ENCODE measurements at regions not wholly inside any gene's neighbourhood (a gene's known extent, or its start where the extent isn't known, plus 50 kb on each side); places are given as distances from the start of the nearest gene placed in this dataset.

GRCh38 chr7:156549636-156550035, 90.9 kb upstream of the RNF32 start:
- no peak for DNase-seq (ENCODE audit: extremely low read depth, low read depth)

GRCh38 chr7:156547884-156548561, 92.6 kb upstream of the RNF32 start:
- no peak for DNase-seq (ENCODE audit: extremely low read depth, low read depth)

GRCh38 chr7:156545979-156546378, 94.6 kb upstream of the RNF32 start:
- no peak for DNase-seq (ENCODE audit: extremely low read depth, low read depth)

DNA sequence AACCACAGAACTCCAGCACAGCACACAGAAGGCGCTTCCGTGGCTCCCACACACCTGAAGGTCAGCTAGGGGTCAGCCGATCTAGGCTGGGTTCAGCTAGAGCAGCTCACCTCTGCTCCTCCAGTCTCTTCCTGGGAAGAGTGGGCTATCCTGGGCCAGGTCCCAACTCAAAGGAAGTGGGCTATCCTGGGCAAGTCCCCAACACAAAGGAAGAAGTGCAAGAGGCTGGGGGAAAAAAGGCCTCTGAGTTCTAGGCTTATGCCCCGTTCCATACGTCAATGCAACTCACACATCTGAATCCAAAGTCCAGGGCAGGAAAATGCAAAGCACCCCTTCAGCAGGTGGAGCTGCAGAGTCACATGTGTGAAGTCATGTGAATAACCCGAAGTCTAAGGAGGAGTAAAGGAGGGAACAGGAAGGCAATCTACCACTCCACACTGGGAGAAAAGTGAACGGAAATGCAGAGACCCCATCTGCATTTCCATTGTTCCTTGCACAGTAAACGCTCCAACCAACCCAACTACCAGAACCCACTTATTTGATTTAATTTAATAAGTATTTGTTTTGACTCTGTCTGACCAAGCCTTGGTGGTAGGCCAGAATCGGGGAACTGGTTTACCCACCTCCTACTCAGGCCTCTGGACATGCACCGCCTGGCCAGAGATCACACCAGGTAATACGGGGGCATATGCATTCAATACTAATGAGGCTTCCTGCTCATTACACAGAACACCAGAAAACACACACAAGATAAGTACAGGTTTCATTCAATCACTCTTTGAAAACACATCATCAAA, 95.5 kb upstream of the RNF32 start:
- DNase-seq (ENCODE audit: extremely low read depth, low read depth): no peak

DNA sequence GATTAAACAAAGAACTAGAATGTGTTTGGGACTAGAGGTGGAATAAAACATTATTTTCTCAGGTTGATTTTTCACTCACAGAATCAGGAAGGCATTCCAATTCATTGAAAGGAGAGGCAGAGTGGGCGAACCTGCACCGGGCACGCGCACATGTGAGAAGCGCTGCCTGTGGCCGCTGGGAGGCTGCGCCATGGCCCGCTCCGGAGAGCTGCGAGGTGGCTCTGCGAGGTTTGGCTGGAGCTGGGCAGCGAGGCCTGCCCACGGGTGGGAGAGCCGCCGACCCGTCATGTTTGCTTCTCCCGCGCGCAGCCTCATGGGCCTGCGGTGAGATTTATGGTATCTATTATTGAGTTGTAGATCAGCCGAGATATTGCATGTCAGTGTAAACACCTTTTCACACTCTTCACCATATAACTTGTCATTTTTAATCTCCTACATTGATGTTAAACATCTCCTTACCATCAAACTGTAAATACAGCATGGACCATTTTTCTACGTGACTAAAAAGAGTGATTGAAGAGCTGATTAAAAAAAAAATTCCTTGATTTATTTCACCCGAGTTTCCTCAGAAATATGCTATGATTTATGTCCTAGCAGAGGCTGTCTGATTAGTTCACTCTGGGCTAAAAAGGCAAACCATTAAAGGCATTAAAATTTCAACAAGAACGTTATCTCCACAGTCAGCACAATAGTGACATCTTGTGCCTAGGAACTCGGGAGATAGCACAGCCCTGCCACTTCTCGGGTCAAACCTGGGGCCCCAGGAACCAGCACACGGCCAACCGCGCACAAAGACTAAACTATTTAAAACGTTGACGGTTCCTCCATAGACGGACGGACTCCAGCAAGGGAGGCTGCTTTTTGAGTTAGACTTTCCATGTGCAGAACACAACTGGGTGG, 96.6 kb upstream of the RNF32 start:
- no peak for DNase-seq (ENCODE audit: extremely low read depth, low read depth)

- DNase-seq (ENCODE audit: extremely low read depth, low read depth): no peak
Observed at GRCh38 chr7:156540619-156541165, 99.9 kb upstream of the RNF32 start.

GRCh38 chr7:156539999-156540398, 100.6 kb upstream of the RNF32 start:
- no peak for DNase-seq (ENCODE audit: extremely low read depth, low read depth)

- DNase-seq (ENCODE audit: extremely low read depth, low read depth): no peak
Observed at GRCh38 chr7:156537006-156537405, 103.6 kb upstream of the RNF32 start.

GRCh38 chr7:156534925-156535324, 105.6 kb upstream of the RNF32 start:
- no peak for DNase-seq (ENCODE audit: extremely low read depth, low read depth)

- DNase-seq (ENCODE audit: extremely low read depth, low read depth): no peak
Observed at GRCh38 chr7:156533964-156534363, 106.6 kb upstream of the RNF32 start.

- DNase-seq (ENCODE audit: extremely low read depth, low read depth): no peak
Observed at GRCh38 chr7:156533420-156533819, 107.2 kb upstream of the RNF32 start.

GRCh38 chr7:156532016-156532602, 108.5 kb upstream of the RNF32 start:
- DNase-seq (ENCODE audit: extremely low read depth, low read depth): no peak

- DNase-seq (ENCODE audit: extremely low read depth, low read depth): no peak
Observed at GRCh38 chr7:156529956-156530355, 110.6 kb upstream of the RNF32 start.

DNA sequence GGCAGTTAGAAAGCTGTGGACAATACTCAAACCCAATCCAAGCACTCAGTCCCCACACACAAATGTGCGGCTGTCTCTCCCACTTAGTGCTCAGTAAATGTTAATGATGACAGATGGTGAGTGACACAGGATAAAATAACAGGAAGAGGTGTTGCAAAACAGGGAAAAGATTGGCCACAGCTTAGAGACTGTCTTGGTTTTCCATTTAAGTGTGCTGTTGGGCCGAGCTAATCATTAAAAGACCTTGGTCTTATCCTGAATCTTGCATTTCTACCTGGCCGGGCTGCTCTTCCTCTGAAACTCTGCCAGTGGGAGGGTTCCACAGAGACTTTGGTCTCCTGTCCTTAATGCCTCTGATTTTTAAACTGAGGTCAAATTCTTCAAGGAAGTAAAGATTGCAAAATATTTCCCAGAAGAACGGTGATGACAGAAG, 113.1 kb upstream of the RNF32 start:
- DNase-seq (ENCODE audit: extremely low read depth, low read depth): no peak

DNA sequence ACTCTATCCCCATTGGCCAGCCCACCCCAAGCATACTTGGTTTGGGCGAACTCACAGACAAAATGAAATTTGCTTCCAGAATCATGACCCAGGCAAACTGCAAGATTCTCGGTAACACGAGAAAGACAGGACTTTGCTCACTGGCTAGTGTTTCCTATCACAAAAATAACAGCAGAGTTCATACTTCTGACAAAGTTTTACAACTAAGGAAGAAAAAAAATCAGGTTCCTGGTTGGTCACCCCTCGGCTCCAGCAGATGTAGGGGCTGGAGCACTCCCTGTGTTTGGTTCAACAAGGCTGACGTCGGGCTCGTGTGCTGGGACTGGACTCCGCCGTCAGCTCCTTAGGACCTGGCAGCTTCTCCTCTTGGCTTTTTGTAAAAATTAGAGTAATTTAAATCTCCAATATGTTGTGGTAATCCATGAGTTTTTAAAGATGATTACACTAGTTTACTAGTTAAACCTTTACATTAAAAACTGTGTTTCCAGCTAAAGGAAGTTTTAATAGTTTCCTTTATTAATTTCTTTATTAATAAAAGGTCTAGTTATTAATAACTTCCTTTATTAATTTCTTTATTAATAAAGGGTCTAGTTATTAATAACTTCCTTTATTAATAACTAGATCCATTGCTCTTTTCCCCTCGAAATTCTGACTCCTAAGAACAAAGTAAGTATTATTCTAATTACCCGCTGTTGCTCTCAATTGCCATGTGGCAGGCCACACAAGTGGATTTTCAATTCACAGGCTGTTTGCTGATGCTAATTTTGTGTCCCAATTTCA, 115.6 kb upstream of the RNF32 start:
- DNase-seq (ENCODE audit: extremely low read depth, low read depth): no peak

DNA sequence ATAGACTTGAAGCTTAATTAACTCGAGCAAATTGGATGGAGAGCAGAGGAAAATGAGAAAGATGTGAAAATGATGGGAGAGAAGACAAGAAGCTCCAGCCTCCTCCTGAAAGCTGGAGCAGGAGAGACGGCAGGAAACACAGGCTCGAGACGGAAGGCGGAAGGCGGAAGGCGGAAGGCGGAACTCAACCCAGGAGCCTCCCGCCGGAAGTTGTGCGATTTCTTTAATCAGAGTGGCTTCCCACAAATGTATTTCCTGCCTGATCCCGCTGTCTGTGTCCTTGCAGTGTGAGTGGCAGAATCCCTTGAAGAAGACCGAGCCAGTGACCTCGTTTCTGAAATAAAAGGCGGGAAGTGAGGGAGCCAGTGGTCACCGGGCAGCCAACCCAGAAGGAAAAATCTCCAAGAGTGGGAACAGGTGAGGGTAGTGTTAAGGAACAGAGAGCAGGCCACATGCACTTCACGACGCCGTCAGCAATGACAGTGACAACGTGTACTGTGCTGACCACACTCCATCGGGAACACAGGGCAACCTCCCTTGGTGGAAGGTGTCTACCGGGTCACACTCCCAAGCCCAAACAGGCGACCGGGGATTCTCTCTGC, 117.0 kb upstream of the RNF32 start:
- no peak for DNase-seq (ENCODE audit: extremely low read depth, low read depth)

DNA sequence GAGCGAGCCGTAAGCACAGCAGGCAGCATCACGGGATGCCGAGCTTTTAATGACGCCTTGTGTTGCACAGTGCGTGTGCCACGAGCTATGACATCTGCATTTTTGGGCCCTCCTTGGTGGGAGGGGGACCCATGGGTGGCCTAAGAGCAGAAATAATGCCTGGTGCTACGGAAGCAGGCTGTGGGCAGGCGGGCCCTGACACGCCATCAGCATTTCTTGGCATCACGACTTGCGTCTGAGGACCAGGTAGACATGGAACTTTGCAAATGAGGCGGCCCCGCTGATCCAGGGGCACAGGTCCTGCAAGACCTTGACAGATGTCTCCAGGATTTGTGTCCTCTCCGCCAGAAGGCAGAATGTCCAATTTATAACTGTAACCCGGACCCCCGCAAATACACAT, 117.8 kb upstream of the RNF32 start:
- DNase-seq (ENCODE audit: extremely low read depth, low read depth): no peak

GRCh38 chr7:156519070-156519469, 121.5 kb upstream of the RNF32 start:
- DNase-seq (ENCODE audit: extremely low read depth, low read depth): no peak

DNA sequence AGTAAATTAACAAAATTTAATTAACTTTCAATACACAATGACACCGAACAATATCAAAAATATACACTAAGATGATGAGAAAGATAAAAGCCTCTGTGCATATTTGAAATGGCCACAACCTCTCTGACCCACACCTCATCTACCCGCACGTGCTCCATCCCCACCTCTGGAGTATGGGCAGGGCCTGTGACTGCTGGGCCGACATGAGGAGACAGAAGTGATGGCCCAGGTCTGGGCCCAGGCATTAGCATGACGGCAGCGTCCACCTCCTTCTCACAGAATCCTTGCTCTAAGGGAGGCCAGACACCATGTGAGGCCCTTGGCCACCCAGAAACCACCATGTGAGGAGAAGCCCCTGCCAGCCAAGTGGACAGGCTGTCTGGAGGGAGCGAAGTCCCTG, 122.1 kb upstream of the RNF32 start:
- DNase-seq (ENCODE audit: extremely low read depth, low read depth): no peak
